WTC11 (cell line): ENCODE measurements at regions not wholly inside any gene's neighbourhood (a gene's known extent, or its start where the extent isn't known, plus 50 kb on each side); places are given as distances from the start of the nearest gene placed in this dataset.

ENCODE experiments used
- NFE2L1 ChIP-seq: sonication (generic); formaldehyde crosslinking; IDR thresholded peaks from 2 replicates; pipeline ENCODE4 v1.8.1; 2023; ENCODE audit warnings: missing genetic modification reagents
- TF ChIP-seq, protein P1 (sequence below): fragments of 200-600 bp; IDR thresholded peaks from 2 replicates; pipeline ENCODE4 v1.8.0; 2022; ENCODE audit warnings: antibody characterized with exemption

DNA sequence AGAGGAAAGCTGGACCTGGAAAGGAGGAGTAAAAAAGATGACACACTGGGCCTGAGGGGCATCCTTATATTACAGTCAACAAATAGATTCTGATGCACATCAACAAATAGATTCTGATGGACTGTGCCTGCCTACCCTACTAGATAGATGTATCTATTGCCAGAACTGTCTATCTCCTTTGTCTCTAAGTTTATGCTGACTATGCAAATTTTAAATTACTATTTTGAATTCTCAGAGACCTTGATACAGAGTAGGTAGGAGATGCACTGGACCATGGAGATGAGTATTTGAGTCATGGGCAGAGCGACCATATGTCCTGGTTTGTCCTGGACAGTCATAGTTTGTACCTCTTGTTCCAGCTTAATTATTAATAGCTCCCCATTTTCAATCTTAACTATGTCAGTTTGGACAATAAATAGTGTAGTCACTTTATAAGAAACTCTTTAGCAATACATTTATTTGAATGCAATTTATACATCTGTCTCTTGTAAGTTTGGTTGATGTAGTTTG, 247.9 kb upstream of the PPP1R2C start:
- TF ChIP-seq NFE2L1 (CRISPR knock-in tag), result no peak
- TF ChIP-seq, protein P1, sequence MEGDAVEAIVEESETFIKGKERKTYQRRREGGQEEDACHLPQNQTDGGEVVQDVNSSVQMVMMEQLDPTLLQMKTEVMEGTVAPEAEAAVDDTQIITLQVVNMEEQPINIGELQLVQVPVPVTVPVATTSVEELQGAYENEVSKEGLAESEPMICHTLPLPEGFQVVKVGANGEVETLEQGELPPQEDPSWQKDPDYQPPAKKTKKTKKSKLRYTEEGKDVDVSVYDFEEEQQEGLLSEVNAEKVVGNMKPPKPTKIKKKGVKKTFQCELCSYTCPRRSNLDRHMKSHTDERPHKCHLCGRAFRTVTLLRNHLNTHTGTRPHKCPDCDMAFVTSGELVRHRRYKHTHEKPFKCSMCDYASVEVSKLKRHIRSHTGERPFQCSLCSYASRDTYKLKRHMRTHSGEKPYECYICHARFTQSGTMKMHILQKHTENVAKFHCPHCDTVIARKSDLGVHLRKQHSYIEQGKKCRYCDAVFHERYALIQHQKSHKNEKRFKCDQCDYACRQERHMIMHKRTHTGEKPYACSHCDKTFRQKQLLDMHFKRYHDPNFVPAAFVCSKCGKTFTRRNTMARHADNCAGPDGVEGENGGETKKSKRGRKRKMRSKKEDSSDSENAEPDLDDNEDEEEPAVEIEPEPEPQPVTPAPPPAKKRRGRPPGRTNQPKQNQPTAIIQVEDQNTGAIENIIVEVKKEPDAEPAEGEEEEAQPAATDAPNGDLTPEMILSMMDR, result no peak
